ENCODE measurements at regions not wholly inside any gene's neighbourhood (a gene's known extent, or its start where the extent isn't known, plus 50 kb on each side); places are given as distances from the start of the nearest gene placed in this dataset.

DNA sequence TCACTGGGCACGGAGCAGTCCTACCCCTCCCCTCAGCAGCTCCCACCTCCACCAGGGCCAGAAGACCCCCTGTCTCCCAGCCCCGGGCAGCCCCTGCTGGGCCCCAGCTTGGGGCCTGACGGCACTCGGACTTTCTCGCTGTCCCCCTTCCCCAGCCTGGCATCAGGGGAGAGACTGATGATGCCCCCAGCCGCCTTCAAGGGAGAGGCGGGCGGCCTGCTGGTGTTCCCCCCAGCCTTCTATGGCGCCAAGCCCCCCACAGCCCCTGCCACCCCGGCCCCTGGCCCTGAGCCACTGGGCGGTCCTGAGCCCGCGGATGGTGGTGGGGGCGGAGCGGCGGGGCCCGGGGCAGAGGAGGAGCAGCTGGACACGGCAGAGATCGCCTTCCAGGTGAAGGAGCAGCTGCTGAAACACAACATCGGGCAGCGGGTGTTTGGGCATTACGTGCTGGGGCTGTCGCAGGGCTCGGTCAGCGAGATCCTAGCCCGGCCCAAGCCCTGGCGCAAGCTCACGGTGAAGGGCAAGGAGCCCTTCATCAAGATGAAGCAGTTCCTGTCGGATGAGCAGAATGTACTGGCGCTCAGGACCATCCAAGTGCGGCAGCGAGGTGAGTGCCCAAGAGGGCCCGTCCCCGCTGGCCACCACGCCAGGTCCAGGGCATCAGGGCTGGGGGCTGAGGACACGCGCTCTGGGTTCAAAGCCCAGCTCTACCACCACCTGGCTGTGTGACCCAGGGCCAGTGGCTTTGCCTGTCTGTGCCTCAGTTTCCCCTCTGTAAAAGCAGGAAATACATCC is 58.6 kb downstream of the PHETA1 start:
- intact Hi-C loops (cut with DNase I) = loop anchor here in 1 of 2 donors (5.0 kb wide), 3 partner anchors 288 to 418 kb away; no protein-coding TSS in a partner anchor
- no peak for DNase-seq
- no peak for ATAC-seq

GRCh38 chr12:111309584-111309983 is 59.3 kb downstream of the PHETA1 start:
- DNase-seq = no peak
- no peak for ATAC-seq
- intact Hi-C loops (cut with DNase I) = loop anchor here in 1 of 2 donors (10.0 kb wide), 2 partner anchors 375 to 415 kb away; no protein-coding TSS in a partner anchor

DNA sequence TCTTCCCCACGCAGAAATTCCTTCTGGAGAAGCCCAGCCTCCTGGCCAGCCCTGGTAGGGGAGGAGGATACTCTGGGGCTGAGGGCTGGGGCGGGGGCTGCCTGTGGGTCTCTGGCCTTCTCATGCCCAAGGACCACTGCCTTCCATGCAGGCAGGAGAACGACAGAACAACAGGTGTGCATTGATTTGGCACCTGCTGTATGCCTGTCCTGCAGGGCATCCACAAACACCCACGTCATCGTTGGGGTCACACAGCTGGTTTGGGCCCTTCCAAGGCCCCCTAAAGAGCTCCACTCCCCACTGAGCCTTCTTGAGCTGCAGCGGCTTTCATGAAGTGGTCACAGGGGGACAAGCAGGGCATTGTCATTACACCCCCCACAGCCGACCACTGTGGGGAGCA is 60.4 kb downstream of the PHETA1 start:
- intact Hi-C loops (cut with DNase I) = loop anchor here in 1 of 2 donors (10.0 kb wide), 2 partner anchors 374 to 414 kb away; no protein-coding TSS in a partner anchor
- DNase-seq (no peak), ATAC-seq (no peak)

GRCh38 chr12:111304642-111305071 is 64.2 kb downstream of the PHETA1 start:
- no peak for DNase-seq
- no peak for ATAC-seq
- intact Hi-C loops (cut with DNase I) = loop anchor here in 1 of 2 donors (10.0 kb wide), 2 partner anchors 370 to 410 kb away; no protein-coding TSS in a partner anchor

DNA sequence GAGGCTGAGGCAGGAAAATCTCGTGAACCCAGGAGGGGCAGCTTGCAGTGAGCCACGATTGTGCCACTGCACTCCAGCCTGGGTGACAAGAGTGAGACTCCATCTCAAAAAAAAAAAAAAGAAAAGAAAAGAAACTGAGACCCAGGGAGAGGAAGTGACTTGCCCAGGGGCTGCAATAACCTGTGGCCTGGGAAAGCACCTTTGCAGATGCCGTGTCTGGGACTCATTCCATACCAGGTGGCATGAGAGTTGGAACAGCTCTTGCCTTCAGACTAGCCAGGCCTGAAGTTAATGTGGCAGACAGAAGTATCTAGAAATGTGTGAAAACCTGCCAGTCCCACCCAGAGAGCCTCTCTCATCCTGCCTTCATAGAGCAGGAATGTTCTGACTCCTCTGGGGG is 65.4 kb downstream of the PHETA1 start:
- DNase-seq (no peak), ATAC-seq (no peak)
- intact Hi-C loops (cut with DNase I) = loop anchor here in 1 of 2 donors (10.0 kb wide), 2 partner anchors 369 to 409 kb away; no protein-coding TSS in a partner anchor

GRCh38 chr12:111298582-111299436 is 70.1 kb downstream of the PHETA1 start:
- peak; percentile 44 for DNase-seq
- intact Hi-C loops (cut with DNase I) = loop anchor here (2.0 to 10.0 kb wide), 4 partner anchors 274 to 404 kb away; no protein-coding TSS in a partner anchor
- ATAC-seq = peak; percentile 59 to 69

DNA sequence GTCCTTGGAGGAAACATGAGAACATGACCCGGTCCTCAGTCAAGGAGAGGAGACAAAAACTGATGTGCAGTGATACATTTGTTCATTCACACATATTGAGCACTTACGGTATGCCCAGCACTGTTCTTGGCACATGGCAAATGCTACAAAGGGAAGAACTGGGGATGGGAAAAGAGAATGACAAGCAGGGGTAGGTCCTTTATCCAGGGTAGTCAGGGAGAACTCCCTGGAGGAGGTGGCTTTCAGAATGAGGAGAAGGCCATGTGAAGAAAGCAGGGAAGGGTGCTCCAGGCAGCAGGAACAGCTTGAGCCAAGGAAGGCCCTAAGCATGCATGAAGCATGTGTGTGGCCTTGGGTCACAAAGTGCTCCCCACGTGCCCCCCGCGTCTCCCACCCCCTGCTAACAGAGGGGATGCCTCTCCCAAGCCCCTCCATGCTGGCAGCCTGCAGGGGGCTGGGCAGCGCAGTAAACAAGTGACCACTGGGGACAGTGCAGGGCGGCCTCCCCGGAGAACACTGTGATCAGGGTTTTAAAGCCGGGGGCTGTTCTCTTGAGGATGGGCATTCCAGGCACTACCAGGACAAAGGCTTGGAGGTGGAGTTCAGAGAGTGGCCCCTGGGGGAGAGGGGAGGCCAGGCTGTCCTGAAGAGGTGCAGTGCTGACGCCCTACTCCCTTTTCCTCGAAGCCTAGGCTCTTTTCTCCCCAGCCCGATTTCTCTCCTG is 71.0 kb downstream of the PHETA1 start:
- no peak for DNase-seq
- intact Hi-C loops (cut with DNase I) = loop anchor here (2.0 to 10.0 kb wide), 4 partner anchors 273 to 403 kb away; no protein-coding TSS in a partner anchor
- ATAC-seq = peak in 1 of 2 donors; percentile 27

GRCh38 chr12:111296906-111297463 is 71.9 kb downstream of the PHETA1 start:
- ATAC-seq (no peak), DNase-seq (no peak)
- intact Hi-C loops (cut with DNase I) = loop anchor here in 1 of 2 donors (10.0 kb wide), 1 partner anchor 272 kb away; no protein-coding TSS in a partner anchor

- ATAC-seq (no peak), DNase-seq (no peak)
- intact Hi-C loops (cut with DNase I) = loop anchor here in 1 of 2 donors (10.0 kb wide), 1 partner anchor 270 kb away; no protein-coding TSS in a partner anchor
Observed at GRCh38 chr12:111295176-111295575, 73.7 kb downstream of the PHETA1 start.

GRCh38 chr12:111293266-111294009 is 75.5 kb downstream of the PHETA1 start:
- ATAC-seq (no peak), DNase-seq (no peak)
- intact Hi-C loops (cut with DNase I) = loop anchor here in 1 of 2 donors (10.0 kb wide), 1 partner anchor 269 kb away; no protein-coding TSS in a partner anchor

DNA sequence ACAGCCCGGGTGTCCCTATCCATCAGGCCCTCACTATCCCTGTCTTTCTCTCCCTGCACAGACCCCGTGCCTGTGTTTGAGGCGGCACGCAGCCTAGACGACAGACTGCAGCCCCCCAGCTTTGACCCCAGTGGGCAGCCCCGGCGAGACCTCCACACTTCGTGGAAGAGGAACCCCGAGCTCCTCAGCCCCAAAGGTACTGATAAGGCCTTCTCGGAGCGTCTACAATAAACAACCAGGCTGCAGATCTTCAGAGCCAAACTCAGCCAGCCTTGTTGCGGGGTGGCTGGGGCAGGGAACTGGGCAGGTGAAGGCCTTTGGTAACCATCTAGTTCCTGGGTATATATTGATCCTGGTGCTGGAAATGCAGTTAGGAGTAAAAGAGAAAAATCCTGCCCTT is 77.5 kb downstream of the PHETA1 start:
- ATAC-seq (no peak), DNase-seq (no peak)
- intact Hi-C loops (cut with DNase I) = loop anchor here in 1 of 2 donors (10.0 kb wide), 1 partner anchor 267 kb away; no protein-coding TSS in a partner anchor

- DNase-seq = no peak
- intact Hi-C loops (cut with DNase I) = no loop called here
- no peak for ATAC-seq
Observed at GRCh38 chr12:111288771-111289170, 80.1 kb downstream of the PHETA1 start.

DNA sequence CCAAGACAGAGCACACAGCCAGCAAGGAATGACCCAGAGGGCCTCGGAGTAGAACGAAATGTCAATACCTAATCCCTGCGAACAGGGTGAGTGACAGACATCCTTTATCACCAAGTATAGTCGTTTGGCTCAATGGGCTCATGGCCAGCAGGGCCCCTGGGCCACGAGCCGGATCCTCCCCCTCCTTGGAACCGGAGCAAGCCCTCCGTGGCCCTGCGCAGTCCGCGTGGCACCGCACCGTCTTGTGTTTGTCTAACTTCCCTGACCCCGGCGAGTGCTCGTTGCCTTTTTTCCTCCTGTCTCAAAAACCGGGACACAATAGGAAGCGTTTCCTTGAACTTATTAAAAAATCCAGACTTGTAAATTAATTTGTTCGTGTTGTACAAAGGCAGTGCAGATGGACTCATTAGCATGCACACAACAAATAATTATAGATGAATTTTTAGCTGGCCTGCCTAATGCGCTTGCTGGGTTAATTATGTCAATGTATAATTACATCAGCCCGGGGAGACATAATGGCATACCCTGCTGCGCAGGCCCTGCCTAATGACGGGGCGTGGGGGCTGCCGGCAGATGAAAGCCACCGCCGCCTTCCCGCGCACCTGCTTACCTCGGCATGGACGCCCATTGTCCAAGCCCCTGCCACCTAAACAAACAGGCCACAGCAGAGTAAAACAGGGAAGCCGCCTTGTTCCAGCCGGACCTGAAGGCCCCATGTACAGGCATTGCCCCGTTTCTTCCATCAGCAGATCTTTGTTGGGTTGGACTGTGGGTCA is 81.6 kb downstream of the PHETA1 start:
- no peak for DNase-seq
- intact Hi-C loops (cut with DNase I) = no loop called here

DNA sequence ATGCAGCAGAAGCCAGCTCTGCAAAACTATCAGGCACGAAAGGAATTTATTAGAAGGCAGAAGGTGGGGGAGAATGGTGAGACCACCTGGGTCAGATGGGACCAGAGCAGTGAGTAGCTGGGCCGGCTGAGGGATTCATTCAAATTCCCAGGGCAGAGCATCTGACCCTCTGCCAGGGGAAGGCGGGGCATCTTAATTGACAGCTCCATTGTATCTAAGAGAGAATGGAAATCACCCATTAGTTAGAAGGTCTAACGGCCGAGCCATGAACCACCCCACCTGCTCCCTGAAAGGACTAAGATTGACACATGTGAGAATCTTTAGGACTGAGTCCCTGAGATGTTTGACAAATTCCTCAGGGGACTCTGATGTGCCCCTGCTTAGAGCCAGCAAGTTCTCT is 83.7 kb downstream of the PHETA1 start:
- intact Hi-C loops (cut with DNase I) = no loop called here
- DNase-seq (no peak), ATAC-seq (no peak)

More for the DNA sequence above, 81.6 kb downstream of the PHETA1 start:
- ATAC-seq = no peak

GRCh38 chr12:111284709-111285108 is 84.2 kb downstream of the PHETA1 start:
- ATAC-seq (no peak), DNase-seq (no peak)
- intact Hi-C loops (cut with DNase I) = no loop called here

GRCh38 chr12:111283966-111284365 is 84.9 kb downstream of the PHETA1 start:
- no peak for ATAC-seq
- DNase-seq = no peak
- intact Hi-C loops (cut with DNase I) = no loop called here

DNA sequence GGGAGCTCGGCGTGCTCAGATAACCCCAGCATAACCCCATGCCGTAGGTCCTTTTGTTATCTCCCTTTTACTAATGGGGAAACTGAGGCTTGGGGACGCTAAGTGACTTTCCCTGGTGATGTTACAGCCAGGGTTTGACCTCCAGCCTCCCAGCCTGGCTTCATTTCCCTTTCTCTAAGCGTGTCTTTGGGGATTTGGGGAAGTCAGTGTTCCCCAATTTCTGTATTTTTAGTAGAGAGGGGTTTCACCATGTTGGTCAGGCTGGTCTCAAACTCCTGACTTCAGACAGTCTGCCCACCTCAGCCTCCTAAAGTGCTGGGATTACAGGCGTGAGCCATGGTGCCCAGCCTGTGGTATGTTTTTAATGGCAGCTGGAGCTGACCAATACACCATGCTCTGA is 85.4 kb downstream of the PHETA1 start:
- intact Hi-C loops (cut with DNase I) = no loop called here
- no peak for ATAC-seq
- DNase-seq = no peak

Measured in left cardiac atrium (tissue), 4 donors.